Caco-2 (cell line): ENCODE measurements at regions not wholly inside any gene's neighbourhood (a gene's known extent, or its start where the extent isn't known, plus 50 kb on each side); places are given as distances from the start of the nearest gene placed in this dataset.
"Not testable (repeated sequence)": the region's sequence is repeated elsewhere in the genome, so short reads cannot be mapped to it uniquely, and the experiment has no call there.

Experiments used
- BruUV-seq: library from RNA; stranded (reverse); fragments of 400-500 nt; replicated peaks from 2 replicates; lab custom pipeline; 2021; lab: Mats Ljungman, UMichigan
- CTCF ChIA-PET: fragments of 300-600 bp; sonication (Branson Sonifier 250); formaldehyde crosslinking; loops from one replicate; lab custom pipeline; 2022; ENCODE audit warnings: antibody characterized with exemption; lab: Charles Lee
- POLR2A ChIA-PET: fragments of 300-600 bp; sonication (Branson Sonifier 250); formaldehyde crosslinking; loops from one replicate; lab custom pipeline; 2022; ENCODE audit warnings: antibody characterized with exemption; lab: Charles Lee
- DNase-seq, 2 experiments: peaks; one replicate each; pipeline versions ENCODE4 v3.0.0 to v3.0.0-alpha.2; 2020 to 2022
- H3K27me3 ChIP-seq: replicated peaks from 2 replicates; pipeline ENCODE4 v1.6.0; 2011; ENCODE audit warnings: low read length; ENCODE audit not compliant: control insufficient read depth, insufficient read depth
- H3K36me3 ChIP-seq: 2 replicates; pipeline ENCODE4 v1.5.1; 2011; ENCODE audit warnings: low read length; ENCODE audit not compliant: control insufficient read depth, insufficient read depth
- H3K4me1 ChIP-seq: fragments of 250-450 bp; sonication (Bioruptor Pico); 2 replicates; pipeline ENCODE4 v1.5.1; 2020; ENCODE audit warnings: mild to moderate bottlenecking
- H3K4me3 ChIP-seq: 2 replicates; pipeline ENCODE4 v1.5.1; 2011; ENCODE audit warnings: low read depth, mild to moderate bottlenecking, control low read depth, low read length
- H3K9me3 ChIP-seq: fragments of 250-450 bp; sonication (Bioruptor Pico); 2 replicates; pipeline ENCODE4 v1.5.1; 2020; ENCODE audit warnings: mild to moderate bottlenecking, moderate library complexity
- H3K27ac Mint-ChIP-seq: one replicate; pipeline ENCODE4 v1.8.0; 2022; ENCODE audit warnings: mixed read lengths; ENCODE audit not compliant: unreplicated experiment
- H3K27me3 Mint-ChIP-seq: one replicate; pipeline ENCODE4 v1.8.0; 2022; ENCODE audit warnings: mixed read lengths; ENCODE audit not compliant: insufficient read depth, unreplicated experiment
- H3K36me3 Mint-ChIP-seq: one replicate; pipeline ENCODE4 v1.8.0; 2022; ENCODE audit warnings: mild to moderate bottlenecking, mixed read lengths; ENCODE audit not compliant: insufficient read depth, unreplicated experiment
- H3K4me1 Mint-ChIP-seq: one replicate; pipeline ENCODE4 v1.8.0; 2022; ENCODE audit warnings: low read depth, mixed read lengths; ENCODE audit not compliant: unreplicated experiment
- H3K4me3 Mint-ChIP-seq: one replicate; pipeline ENCODE4 v1.8.0; 2022; ENCODE audit warnings: mild to moderate bottlenecking, moderate library complexity, mixed read lengths; ENCODE audit not compliant: unreplicated experiment
- H3K9me3 Mint-ChIP-seq: one replicate; pipeline ENCODE4 v1.8.0; 2022; ENCODE audit warnings: mixed read lengths; ENCODE audit not compliant: unreplicated experiment
- intact Hi-C: fragments of 100-400 bp; cut with micrococcal nuclease; formaldehyde crosslinking; loops from one replicate; pipeline ENCODE4 v1.10.0; 2022; ENCODE audit not compliant: unreplicated experiment
- TF ChIP-seq, protein P1 (sequence below), 2 experiments: fragments of 200-600 bp in 1 of 2; IDR thresholded peaks; 1 replicate in 1 of 2; 2 replicates in 1 of 2; pipeline versions ENCODE4 v1.5.1 to v1.8.0; 2011 to 2022; ENCODE audit warnings: antibody characterized with exemption in 1 of 2, control low read depth in 1 of 2, inconsistent platforms in 1 of 2, low read depth in 1 of 2, low read length in 1 of 2, mild to moderate bottlenecking in 1 of 2, moderate library complexity in 1 of 2; ENCODE audit not compliant: insufficient read depth in 1 of 2, severe bottlenecking in 1 of 2, unreplicated experiment in 1 of 2

DNA sequence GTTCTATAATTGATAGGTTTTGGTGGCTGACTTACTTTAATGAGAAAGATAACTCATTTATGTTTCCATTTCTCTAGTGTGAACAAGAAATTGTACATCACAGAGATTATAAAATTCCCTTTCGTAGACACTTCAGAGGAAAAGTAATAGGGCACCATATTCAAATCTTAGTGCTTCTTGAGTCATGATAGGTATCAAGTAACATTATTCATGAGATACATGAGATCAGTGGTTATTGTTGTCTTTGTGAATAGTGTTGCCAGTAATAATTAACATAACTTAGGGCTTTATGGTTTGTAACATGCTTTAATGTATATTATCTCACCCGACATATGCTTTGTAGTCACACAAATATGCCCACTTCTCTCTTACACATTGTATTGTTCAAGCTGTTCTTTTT lies 73.7 kb upstream of the IL15 start:
- TF ChIP-seq, protein P1, sequence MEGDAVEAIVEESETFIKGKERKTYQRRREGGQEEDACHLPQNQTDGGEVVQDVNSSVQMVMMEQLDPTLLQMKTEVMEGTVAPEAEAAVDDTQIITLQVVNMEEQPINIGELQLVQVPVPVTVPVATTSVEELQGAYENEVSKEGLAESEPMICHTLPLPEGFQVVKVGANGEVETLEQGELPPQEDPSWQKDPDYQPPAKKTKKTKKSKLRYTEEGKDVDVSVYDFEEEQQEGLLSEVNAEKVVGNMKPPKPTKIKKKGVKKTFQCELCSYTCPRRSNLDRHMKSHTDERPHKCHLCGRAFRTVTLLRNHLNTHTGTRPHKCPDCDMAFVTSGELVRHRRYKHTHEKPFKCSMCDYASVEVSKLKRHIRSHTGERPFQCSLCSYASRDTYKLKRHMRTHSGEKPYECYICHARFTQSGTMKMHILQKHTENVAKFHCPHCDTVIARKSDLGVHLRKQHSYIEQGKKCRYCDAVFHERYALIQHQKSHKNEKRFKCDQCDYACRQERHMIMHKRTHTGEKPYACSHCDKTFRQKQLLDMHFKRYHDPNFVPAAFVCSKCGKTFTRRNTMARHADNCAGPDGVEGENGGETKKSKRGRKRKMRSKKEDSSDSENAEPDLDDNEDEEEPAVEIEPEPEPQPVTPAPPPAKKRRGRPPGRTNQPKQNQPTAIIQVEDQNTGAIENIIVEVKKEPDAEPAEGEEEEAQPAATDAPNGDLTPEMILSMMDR (IDR thresholded peaks at IDR 0.05; ENCODE audit: insufficient read depth in 1 of 2, low read depth in 1 of 2, low read length in 1 of 2, severe bottlenecking in 1 of 2, unreplicated experiment in 1 of 2): no peak
- no peaks in the 10 kb centered on the region for H3K27me3 ChIP-seq
- ChIA-PET CTCF (no interaction called here), POLR2A (no interaction called here)
- H3K36me3 Mint-ChIP-seq: no peaks in the 10 kb centered on the region
- no peaks in the 10 kb centered on the region for H3K4me1 ChIP-seq
- no peak overlapping the region for H3K4me3 Mint-ChIP-seq
- no peak for DNase-seq
- no peak overlapping the region for H3K27ac Mint-ChIP-seq
- no peaks in the 10 kb centered on the region for H3K9me3 ChIP-seq
- BruUV-seq: no TSS peak
- intact Hi-C loops: no loop called here
- H3K9me3 Mint-ChIP-seq: no peaks in the 10 kb centered on the region
- peaks cover 6% of the 10 kb centered on the region for H3K4me1 Mint-ChIP-seq
- no peak overlapping the region for H3K4me3 ChIP-seq
- no peaks in the 10 kb centered on the region for H3K36me3 ChIP-seq
- H3K27me3 Mint-ChIP-seq: no peaks in the 10 kb centered on the region

DNA sequence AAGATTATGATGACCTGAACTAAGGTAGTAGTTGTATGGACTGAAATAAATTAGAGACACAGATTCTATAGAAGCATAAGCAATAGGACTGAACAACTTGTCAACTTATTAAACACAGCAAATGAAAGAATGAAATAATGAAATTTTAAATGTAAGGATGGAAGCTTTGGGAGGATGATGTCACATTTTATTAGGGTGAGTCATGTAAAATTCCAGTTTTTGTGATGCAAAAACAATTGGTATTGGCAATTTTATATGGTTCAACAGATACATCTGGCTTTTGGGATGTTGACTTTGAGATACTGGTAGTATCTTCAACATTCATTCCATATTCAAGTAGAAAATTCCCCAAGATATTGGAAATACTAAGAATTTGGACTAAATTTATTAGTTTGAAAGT lies 72.7 kb upstream of the IL15 start:
- DNase-seq: no peak
- ChIA-PET CTCF (no interaction called here), POLR2A (no interaction called here)
- Mint-ChIP-seq H3K27ac (no peak overlapping the region), H3K36me3 (no peaks in the 10 kb centered on the region), H3K4me3 (no peak overlapping the region), H3K27me3 (no peaks in the 10 kb centered on the region), H3K9me3 (no peaks in the 10 kb centered on the region), H3K4me1 (peaks cover 6% of the 10 kb centered on the region)
- intact Hi-C loops: no loop called here
- no TSS peak for BruUV-seq
- H3K36me3 ChIP-seq: no peaks in the 10 kb centered on the region
- TF ChIP-seq, protein P1 (IDR thresholded peaks at IDR 0.05; ENCODE audit: insufficient read depth in 1 of 2, low read depth in 1 of 2, low read length in 1 of 2, severe bottlenecking in 1 of 2, unreplicated experiment in 1 of 2): no peak
- H3K27me3 ChIP-seq: no peaks in the 10 kb centered on the region
- no peak overlapping the region for H3K4me3 ChIP-seq
- no peaks in the 10 kb centered on the region for H3K9me3 ChIP-seq
- no peaks in the 10 kb centered on the region for H3K4me1 ChIP-seq

DNA sequence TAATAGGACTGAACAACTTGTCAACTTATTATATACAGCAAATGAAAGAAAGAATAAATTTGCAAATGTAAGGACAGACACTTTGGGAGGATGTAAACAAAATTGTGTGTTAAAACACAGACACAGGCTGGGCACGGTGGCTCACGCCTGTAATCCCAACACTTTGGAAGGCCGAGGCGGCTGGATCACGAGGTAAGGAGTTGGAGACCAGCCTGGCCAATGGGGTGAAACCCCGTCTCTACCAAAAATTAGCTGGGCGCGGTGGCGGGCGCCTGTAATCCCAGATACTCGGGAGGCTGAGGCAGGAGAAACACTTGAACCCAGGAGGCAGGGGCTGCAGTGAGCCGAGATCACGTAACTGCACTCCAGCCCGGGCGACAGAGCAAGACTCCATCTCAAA lies 71.4 kb upstream of the IL15 start:
- H3K27me3 ChIP-seq, H3K27me3 Mint-ChIP-seq, H3K4me3 ChIP-seq, H3K9me3 ChIP-seq, H3K4me1 ChIP-seq, H3K4me3 Mint-ChIP-seq, BruUV-seq, H3K27ac Mint-ChIP-seq, intact Hi-C loops, H3K36me3 Mint-ChIP-seq, H3K36me3 ChIP-seq, H3K4me1 Mint-ChIP-seq, POLR2A ChIA-PET, H3K9me3 Mint-ChIP-seq, DNase-seq, CTCF ChIA-PET: not testable (repeated sequence)
